Activated CD4-positive, alpha-beta T cell treated with anti-CD3 and anti-CD28 coated beads, Interleukin-2, amount 10 ng/mL, durations not matched to agents 24 days and 14 days (primary cell): ENCODE measurements at regions not wholly inside any gene's neighbourhood (a gene's known extent, or its start where the extent isn't known, plus 50 kb on each side); places are given as distances from the start of the nearest gene placed in this dataset.
"Not testable (repeated sequence)": the region's sequence is repeated elsewhere in the genome, so short reads cannot be mapped to it uniquely, and the experiment has no call there.

Experiments used
- DNase-seq: peaks from one replicate; pipeline ENCODE4 v3.0.0; 2022
- H3K27ac Mint-ChIP-seq: one replicate; pipeline ENCODE4 v1.8.0; 2022; ENCODE audit warnings: mild to moderate bottlenecking, mixed read lengths
- H3K27me3 Mint-ChIP-seq: one replicate; pipeline ENCODE4 v1.8.0; 2022; ENCODE audit warnings: mixed read lengths
- H3K36me3 Mint-ChIP-seq: one replicate; pipeline ENCODE4 v1.8.0; 2022; ENCODE audit warnings: low read depth, mild to moderate bottlenecking, mixed read lengths
- H3K4me1 Mint-ChIP-seq: one replicate; pipeline ENCODE4 v1.8.0; 2021; ENCODE audit warnings: mixed read lengths
- H3K4me3 Mint-ChIP-seq: one replicate; pipeline ENCODE4 v1.8.0; 2022; ENCODE audit warnings: mild to moderate bottlenecking, moderate library complexity, mixed read lengths
- H3K9me3 Mint-ChIP-seq: one replicate; pipeline ENCODE4 v1.8.0; 2021; ENCODE audit warnings: mixed read lengths
- intact Hi-C: fragments of 100-400 bp; cut with micrococcal nuclease; formaldehyde crosslinking; loops from one replicate; pipeline ENCODE4 v1.15.1; 2023

DNA sequence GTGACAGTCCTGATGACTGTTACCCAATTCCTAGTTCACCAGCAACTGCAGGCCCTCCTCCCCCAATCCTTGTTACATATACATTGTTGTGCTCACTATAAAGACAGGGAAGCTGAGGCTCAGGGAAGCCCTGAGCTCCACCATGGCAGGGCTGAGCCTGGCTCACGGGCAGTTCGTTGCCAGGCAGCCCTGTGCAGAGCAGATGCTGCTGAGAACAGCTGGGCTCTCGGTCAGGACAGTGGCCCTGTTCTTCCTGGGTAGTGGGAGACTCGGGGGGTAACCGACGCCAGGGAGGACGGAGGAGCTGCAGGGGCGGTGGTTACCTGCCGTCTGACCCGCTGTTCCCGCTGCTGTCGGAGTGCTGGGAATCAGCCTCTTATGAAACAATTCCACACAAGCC is 80.9 kb upstream of the ZNF469 start:
- intact Hi-C loops: no loop called here
- no peaks in the 10 kb centered on the region for H3K27me3 Mint-ChIP-seq
- H3K9me3 Mint-ChIP-seq: peaks cover 6% of the 10 kb centered on the region
- no peaks in the 10 kb centered on the region for H3K36me3 Mint-ChIP-seq
- no peaks in the 10 kb centered on the region for H3K4me1 Mint-ChIP-seq
- no peak overlapping the region for H3K4me3 Mint-ChIP-seq
- no peak overlapping the region for H3K27ac Mint-ChIP-seq
- DNase-seq: no peak

DNA sequence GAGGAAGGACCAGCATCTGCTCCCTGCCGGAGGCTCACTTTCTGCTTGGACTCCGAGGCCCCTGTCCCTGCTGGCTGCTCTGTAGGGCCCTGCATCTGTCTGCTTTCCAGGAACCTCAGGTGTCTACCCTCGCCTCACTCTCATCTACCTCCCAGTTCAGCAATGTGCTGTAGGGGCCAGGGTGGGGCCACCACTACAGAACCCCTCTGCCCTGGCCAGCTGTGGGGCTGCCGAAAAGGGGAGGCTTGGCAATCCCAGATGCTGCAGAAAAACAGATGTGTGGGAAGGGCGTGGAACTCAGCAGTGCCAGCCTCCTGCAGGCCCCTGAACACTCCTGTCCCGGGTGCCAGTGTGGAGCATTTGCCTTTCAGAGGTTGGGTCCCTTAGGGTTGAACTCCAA is 80.1 kb upstream of the ZNF469 start:
- Mint-ChIP-seq H3K27me3 (no peaks in the 10 kb centered on the region), H3K4me3 (no peak overlapping the region), H3K9me3 (peaks cover 6% of the 10 kb centered on the region), H3K27ac (no peak overlapping the region), H3K36me3 (no peaks in the 10 kb centered on the region), H3K4me1 (no peaks in the 10 kb centered on the region)
- intact Hi-C loops: no loop called here
- DNase-seq: no peak

DNA sequence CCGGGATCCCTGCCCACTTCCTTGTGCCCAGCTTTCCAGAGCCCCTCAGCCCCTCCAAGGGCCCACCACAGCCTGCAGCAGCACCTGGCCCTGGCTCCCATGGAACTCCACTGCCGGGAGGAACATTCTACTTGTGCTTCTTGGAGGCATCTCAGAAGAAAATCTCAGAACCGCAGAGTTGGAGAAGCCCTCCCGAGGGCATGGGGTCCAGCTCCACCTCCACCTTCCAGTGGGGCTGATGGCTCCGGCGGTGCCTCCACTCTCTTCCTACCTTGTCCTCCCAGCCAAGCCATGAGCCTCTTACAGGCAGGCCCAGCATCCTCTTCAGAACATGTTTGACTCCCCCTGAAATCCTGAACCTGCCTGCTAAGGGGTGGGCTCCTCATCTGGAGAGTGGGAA is 79.4 kb upstream of the ZNF469 start:
- no peak overlapping the region for H3K4me3 Mint-ChIP-seq
- peaks cover 6% of the 10 kb centered on the region for H3K9me3 Mint-ChIP-seq
- no peaks in the 10 kb centered on the region for H3K27me3 Mint-ChIP-seq
- no peak overlapping the region for H3K27ac Mint-ChIP-seq
- DNase-seq: no peak
- intact Hi-C loops: no loop called here
- H3K4me1 Mint-ChIP-seq: no peaks in the 10 kb centered on the region
- no peaks in the 10 kb centered on the region for H3K36me3 Mint-ChIP-seq

DNA sequence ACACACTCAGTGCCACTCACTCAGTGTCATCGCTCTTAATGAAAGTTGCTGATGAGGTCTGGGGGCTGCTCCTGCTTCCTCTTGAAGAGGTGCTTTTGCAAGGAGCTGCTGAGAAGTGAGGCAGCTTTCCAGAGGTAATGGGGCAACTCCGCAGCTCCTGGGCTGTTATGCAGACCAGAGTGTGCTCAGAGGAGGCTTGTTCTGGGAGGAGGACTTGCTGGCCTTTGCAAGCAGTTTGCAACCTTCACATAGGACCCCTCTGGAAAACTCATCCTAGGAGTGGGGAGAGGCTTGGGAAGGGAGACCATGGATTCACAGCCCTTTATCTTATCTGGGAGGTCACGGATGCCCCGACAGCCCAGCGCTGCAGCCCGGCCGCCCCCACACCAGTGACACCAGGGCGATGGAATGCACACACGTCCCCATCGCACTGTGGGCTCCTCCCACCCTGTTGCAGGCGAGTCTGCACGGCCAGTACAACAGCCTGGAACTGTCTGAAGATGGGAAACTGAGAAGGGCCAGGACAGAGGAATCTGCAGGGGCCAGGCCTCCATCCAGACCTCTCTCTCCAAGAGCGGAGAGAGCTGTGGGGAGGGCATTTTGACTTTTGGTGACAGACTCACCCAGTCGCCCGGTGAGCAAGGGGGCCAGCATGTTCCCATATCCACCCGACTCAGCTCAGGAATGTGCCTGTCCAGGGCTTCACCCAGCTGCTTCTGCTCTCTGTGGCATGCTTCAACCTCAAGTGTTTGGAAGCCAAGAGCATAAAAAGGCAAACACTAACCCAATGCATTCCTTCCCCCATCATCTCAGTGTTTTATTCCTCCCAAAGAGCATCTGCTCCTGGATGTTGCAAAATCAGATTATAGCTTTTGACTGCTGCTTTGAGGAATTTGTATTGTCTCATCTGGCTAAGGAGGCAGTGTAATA is 78.6 kb upstream of the ZNF469 start:
- Mint-ChIP-seq H3K27ac (no peak overlapping the region), H3K4me3 (no peak overlapping the region), H3K36me3 (no peaks in the 10 kb centered on the region), H3K4me1 (no peaks in the 10 kb centered on the region), H3K27me3 (no peaks in the 10 kb centered on the region), H3K9me3 (peaks cover 6% of the 10 kb centered on the region)
- intact Hi-C loops: no loop called here
- DNase-seq: no peak

DNA sequence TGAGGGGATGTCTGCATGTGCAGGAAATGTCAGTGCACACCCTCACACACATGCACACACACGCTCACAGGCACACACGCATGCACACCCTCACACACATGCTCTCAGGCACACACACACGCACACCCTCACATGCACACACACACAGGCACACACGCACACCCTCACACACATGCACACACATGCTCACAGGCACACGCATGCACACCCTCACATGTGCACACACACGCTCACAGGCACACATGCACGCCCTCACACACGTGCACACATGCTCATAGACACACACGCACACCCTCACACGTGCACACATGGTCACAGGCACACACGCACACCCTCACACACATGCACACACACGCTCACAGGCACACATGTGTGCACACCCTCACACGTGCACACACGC is 77.6 kb upstream of the ZNF469 start:
- H3K4me3 Mint-ChIP-seq: no peak overlapping the region
- H3K36me3 Mint-ChIP-seq: no peaks in the 10 kb centered on the region
- no peak overlapping the region for H3K27ac Mint-ChIP-seq
- no peaks in the 10 kb centered on the region for H3K27me3 Mint-ChIP-seq
- DNase-seq: no peak
- peaks cover 6% of the 10 kb centered on the region for H3K9me3 Mint-ChIP-seq
- intact Hi-C loops: no loop called here
- no peaks in the 10 kb centered on the region for H3K4me1 Mint-ChIP-seq

DNA sequence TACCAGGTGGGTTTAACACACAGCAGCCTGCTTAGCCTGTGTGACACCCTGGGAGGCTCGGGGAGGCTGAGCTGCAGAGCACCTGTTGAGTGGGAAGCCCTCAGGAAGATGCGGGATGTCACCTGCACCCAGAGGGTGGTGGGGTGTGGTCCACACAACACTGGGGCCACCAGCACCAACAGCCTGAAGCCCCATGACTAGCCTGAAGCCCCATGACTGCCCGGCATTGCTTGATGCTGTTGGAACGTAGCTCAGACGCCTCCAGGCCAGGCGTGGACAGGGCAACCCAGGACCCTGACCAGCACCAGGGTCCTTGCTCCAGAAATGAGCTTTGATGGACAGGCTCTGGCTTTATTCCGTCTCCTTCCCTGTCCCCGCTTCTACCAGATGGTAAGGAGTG is 76.3 kb upstream of the ZNF469 start:
- Mint-ChIP-seq H3K4me3 (no peak overlapping the region), H3K27ac (no peak overlapping the region), H3K36me3 (no peaks in the 10 kb centered on the region), H3K9me3 (peaks cover 6% of the 10 kb centered on the region), H3K4me1 (no peaks in the 10 kb centered on the region), H3K27me3 (no peaks in the 10 kb centered on the region)
- DNase-seq: no peak
- intact Hi-C loops: no loop called here

DNA sequence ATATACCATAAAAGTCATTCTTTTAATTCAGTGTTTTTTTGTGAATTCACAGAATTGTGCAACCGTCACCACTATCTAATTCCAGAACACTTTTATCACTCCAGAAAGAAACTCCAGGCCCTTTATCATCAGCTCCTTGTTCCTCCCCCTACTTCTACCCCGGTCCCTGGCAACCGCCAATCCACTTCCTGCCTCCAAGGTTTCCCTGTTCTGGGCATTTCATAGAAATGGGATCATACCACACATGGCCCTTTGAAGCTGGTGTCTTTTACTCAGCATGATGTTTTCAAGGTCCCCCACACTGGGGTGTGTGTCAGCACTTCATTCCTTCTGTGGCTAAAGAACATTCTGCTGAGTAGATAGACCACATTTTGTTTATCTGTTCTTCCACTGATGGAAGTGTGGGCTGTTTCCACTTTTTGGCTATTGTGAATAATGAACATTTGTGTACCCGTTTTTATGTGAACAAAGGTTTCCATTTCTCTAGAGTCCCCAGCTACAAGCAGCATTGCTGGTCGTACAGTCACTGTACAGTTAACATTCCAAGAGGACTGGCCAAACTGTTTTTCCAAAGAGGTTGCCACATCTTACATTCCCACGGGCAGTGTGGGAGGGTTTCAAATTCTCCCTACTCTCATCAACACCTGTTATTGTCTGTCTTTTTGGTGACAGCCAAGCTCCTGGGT is 75.8 kb upstream of the ZNF469 start:
- H3K27ac Mint-ChIP-seq: no peak overlapping the region
- intact Hi-C loops: no loop called here

DNA sequence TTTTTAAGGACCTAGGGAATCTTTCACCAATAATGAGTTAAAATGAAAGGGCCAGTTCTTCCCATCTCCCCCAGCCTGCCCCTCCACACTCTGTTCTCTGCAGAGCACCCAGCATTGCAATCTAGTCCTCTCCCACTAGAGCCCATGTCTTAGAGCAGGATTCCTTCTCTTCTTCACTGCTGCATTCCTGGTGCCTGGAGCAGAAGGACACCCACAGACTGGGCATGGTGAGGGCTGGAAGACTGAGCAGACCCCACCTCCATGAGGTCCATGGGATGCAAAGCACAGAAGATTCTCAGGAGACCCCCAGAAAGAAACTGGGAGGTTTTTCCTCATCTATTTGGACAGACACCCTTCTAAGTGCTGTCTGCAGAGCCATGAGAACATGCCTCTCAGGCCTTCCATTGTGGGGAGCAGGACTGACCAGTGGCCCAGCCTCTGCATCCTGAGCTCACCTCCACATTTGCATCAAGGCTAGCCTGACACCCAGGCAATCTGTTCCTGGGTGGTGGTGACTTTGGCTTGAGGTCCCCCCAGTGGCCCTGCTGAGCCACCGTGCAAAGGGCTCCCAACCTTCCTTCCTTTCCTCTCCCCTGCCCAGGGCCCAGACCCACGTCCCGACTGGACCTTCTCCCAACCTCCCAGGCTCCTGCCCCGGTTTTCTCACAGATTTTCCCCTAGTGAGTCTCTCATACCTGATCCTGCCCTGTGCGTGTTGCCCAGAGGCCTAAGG is 74.2 kb upstream of the ZNF469 start:
- no peaks in the 10 kb centered on the region for H3K36me3 Mint-ChIP-seq
- DNase-seq: no peak
- intact Hi-C loops: no loop called here

More for the DNA sequence above, 75.8 kb upstream of the ZNF469 start:
- Mint-ChIP-seq H3K4me1 (no peaks in the 10 kb centered on the region), H3K27me3 (no peaks in the 10 kb centered on the region), H3K4me3 (no peak overlapping the region), H3K9me3 (peaks cover 6% of the 10 kb centered on the region), H3K36me3 (no peaks in the 10 kb centered on the region)
- DNase-seq: no peak

DNA sequence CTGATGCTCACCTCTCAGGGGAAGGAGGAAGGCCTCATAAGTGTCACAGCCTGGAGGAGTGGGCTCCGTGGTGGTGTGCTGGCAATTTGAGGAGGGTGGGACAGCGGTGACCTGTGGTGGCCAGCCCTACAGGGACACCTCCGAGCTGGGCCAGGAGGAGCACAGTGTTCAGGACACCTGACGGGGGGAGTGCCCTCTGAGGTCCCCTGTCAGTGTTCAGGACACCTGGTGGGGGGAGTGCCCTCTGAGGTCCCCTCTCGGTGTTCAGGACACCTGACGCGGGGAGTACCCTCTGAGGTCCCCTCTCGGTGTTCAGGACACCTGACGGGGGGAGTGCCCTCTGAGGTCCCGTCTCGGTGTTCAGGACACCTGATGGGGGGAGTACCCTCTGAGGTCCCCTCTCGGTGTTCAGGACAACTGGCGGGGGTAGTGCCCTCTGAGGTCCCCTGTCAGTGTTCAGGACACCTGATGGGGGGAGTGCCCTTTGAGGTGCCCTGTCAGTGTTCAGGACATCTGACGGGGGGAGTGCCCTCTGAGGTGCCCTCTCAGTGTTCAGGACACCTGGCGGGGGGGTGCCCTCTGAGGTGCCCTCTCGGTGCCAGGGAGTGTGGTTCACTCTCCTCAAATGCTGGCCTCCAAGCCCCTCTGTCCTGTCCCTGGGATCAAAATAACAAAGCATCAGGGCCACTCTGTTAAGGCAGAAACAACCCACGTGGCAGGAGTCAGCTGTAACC is 73.4 kb upstream of the ZNF469 start:
- intact Hi-C loops: no loop called here
- Mint-ChIP-seq H3K4me1 (no peaks in the 10 kb centered on the region), H3K36me3 (no peaks in the 10 kb centered on the region)

More for the DNA sequence above, 74.2 kb upstream of the ZNF469 start:
- Mint-ChIP-seq H3K27ac (no peak overlapping the region), H3K9me3 (peaks cover 6% of the 10 kb centered on the region), H3K4me1 (no peaks in the 10 kb centered on the region), H3K27me3 (peaks cover 3% of the 10 kb centered on the region), H3K4me3 (no peak overlapping the region)

DNA sequence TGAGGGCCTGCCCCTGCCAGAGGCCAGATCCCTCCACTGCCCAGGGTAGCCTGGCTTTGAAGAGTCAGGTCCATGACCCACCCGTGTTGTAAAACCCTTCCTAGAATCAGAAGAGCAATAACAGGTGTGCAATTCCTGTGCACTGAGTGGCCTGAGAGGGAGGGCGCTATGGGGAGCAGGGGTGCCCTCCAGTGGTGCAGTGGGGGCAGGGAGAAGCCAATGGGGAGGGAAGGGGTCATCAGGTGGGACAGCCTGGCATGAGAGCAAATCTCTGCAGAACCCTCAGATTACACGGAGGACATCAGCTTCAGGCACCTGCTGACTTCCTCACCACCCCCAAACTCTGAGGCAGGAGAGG is 72.9 kb upstream of the ZNF469 start:
- intact Hi-C loops: no loop called here
- Mint-ChIP-seq H3K9me3 (peaks cover 6% of the 10 kb centered on the region), H3K27ac (no peak overlapping the region), H3K4me1 (no peaks in the 10 kb centered on the region), H3K36me3 (no peaks in the 10 kb centered on the region), H3K27me3 (peaks cover 3% of the 10 kb centered on the region), H3K4me3 (no peak overlapping the region)
- no peak for DNase-seq

More for the DNA sequence above, 73.4 kb upstream of the ZNF469 start:
- Mint-ChIP-seq H3K4me3 (no peak overlapping the region), H3K9me3 (peaks cover 6% of the 10 kb centered on the region), H3K27ac (no peak overlapping the region), H3K27me3 (peaks cover 3% of the 10 kb centered on the region)
- no peak for DNase-seq

DNA sequence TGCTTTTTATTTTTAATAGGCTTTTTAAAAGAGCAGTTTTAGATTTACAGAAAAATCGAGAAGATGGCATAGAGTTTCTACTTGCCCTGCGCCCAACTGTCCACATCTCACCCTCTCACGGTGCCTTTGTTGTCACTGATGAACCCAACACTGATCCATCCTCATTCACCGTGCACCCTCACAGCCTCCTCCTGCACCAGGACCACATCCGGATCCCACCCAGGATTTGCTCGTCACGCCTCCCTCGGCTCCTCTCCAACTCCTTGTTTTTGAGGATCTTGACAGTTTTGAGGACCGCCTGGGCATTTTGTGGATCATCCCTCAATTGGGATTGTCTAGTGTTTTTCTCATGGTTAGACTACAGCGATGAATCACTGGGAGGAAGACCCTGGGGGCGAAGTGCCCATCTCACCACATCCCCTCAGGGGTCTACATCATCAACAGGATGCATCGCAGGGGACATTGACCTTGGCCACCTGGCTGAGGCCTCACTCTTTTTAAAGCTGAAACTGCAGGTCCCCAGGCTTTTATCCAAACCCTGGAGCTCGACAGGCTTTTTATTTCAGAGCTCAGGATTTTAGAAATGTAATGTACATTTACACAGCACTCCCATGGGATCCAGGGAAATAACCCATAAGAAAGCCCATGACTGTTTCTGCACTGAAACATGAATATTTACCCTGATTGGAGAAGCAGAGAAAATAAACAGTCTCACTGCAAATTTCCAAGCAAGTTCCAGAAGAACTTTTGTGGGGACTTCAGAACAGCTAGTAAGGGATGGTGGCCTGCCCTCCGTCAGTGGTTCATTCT is 71.8 kb upstream of the ZNF469 start:
- Mint-ChIP-seq H3K27ac (no peak overlapping the region), H3K4me1 (no peaks in the 10 kb centered on the region), H3K36me3 (no peaks in the 10 kb centered on the region), H3K9me3 (no peaks in the 10 kb centered on the region), H3K4me3 (no peak overlapping the region), H3K27me3 (peaks cover 3% of the 10 kb centered on the region)
- no peak for DNase-seq
- intact Hi-C loops: no loop called here

DNA sequence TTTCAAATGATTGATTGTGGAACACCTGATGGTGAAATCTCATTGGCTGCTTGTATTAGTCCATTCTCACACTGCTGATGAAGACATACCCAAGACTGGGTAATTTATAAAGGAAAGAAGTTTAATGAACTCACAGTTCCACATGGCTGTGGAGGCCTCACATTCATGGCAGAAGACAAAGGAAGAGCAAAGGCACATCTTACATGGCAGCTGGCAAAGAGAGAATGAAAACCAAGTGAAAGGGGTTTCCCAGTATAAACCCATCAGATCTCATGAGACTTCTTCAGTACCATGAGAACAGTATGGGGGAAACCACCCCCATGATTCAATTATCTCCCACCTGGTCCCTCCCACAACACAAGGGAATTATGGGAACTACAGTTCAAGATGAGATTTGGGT is 70.9 kb upstream of the ZNF469 start:
- H3K4me1 Mint-ChIP-seq, H3K4me3 Mint-ChIP-seq, H3K36me3 Mint-ChIP-seq, intact Hi-C loops, DNase-seq, H3K9me3 Mint-ChIP-seq, H3K27ac Mint-ChIP-seq, H3K27me3 Mint-ChIP-seq: not testable (repeated sequence)

DNA sequence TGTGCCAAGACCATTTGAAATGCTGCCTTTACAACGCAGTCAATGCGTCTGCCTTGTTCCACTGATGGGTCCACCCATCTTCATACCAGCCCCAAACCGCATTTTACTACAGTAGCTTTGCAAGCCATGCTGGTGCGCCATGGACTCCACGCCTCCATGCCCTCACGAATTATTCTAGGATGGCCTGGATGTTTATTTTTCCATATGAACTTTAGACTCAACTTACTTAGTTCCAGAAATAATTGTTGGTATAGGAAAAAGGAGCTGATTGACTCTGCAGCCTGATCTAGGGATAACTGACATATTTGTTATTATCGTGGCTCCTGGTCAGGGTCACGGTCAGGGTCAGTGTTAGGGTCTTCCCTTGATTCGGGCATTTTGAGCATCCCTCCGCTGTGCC is 70.0 kb upstream of the ZNF469 start:
- no peaks in the 10 kb centered on the region for H3K36me3 Mint-ChIP-seq
- H3K4me1 Mint-ChIP-seq: no peaks in the 10 kb centered on the region
- no peak overlapping the region for H3K27ac Mint-ChIP-seq
- H3K27me3 Mint-ChIP-seq: peaks cover 3% of the 10 kb centered on the region
- intact Hi-C loops: no loop called here
- no peak for DNase-seq
- H3K9me3 Mint-ChIP-seq: no peaks in the 10 kb centered on the region
- no peak overlapping the region for H3K4me3 Mint-ChIP-seq
